ENCODE measurements at regions not wholly inside any gene's neighbourhood (a gene's known extent, or its start where the extent isn't known, plus 50 kb on each side); places are given as distances from the start of the nearest gene placed in this dataset.

DNA sequence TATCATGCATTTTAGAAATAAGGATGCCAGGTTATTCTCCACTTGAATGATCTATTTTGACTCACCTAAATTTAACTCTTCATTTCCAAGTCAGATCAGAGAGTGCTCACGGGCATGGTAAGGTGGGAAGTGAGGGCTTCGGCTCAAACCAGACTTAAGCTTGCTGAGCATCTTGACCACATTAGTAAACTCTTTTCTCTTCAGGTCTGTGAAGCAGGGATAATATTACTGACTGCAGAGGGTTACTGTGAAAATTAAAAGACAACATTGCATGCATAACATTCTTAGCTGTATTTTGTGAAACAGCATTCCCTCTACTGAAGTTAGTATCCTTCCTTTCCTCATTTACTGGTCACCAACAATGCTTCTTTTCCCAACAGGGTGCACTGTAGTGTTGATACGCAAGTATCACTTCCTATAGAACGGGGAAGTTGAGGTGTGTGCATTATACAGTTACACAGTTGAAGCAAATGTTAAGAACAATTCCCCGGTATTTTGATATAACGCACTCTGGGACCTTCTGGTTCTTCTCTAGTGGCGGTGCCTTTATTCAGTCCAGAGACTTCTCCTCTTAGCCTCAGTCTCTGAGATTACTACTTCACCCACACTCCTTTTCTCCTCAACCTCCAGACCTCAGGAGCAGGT lies 74.1 kb upstream of the MNS1 start:
- Histone ChIP-seq H3K36me3 (replicated peaks in 1 of 2; ENCODE audit: control insufficient read depth in 1 of 2, insufficient read depth in 2 of 2, low read length in 1 of 2) (no peaks in the 10 kb centered on the region), H3K4me1 (ENCODE audit: control insufficient read depth in 1 of 2, insufficient read depth in 2 of 2, low read depth in 1 of 2, low read length in 1 of 2) (no peaks in the 10 kb centered on the region), H3F3A (replicated peaks; ENCODE audit: insufficient read depth) (no peaks in the 10 kb centered on the region), H3K79me2 (ENCODE audit: insufficient read depth) (no peaks in the 10 kb centered on the region), H3K4me3 (ENCODE audit: low read depth in 2 of 2, low read length in 1 of 2) (no peak overlapping the region), H4K20me1 (ENCODE audit: insufficient read depth) (no peaks in the 10 kb centered on the region), H2AFZ (ENCODE audit: low read depth) (no peak overlapping the region), H3K9me3 (peaks cover under 1% of the 10 kb centered on the region; the same call in 1 of the 2 replicates), H3K27ac (ENCODE audit: low read depth in 2 of 2, low read length in 1 of 2) (no peak overlapping the region), H3K4me2 (no peak overlapping the region), H3K9me2 (no peaks in the 10 kb centered on the region), H3K27me3 (ENCODE audit: insufficient read depth) (no peaks in the 10 kb centered on the region), H3K9ac (no peak overlapping the region)
- POLR2A ChIA-PET: no interaction called here
- DNase-seq: no peak
- TF ChIP-seq POLR2AphosphoS5 (IDR thresholded peaks at IDR 0.05; ENCODE audit: low read depth, low read length) (no peak), EZH2phosphoT487 (IDR thresholded peaks at IDR 0.05; ENCODE audit: borderline replicate concordance, low read depth) (no peak), TCF12 (IDR thresholded peaks at IDR 0.05) (no peak)
- CTCF ChIA-PET: interaction anchor here (1.5 kb wide), 1 partner anchor 10 kb away, joined by 3 read pairs; no protein-coding TSS in a partner anchor
- 71% methylated on average over 7 of the region's 7 CpGs for WGBS (ENCODE audit: low lambda C conversion rate)

DNA sequence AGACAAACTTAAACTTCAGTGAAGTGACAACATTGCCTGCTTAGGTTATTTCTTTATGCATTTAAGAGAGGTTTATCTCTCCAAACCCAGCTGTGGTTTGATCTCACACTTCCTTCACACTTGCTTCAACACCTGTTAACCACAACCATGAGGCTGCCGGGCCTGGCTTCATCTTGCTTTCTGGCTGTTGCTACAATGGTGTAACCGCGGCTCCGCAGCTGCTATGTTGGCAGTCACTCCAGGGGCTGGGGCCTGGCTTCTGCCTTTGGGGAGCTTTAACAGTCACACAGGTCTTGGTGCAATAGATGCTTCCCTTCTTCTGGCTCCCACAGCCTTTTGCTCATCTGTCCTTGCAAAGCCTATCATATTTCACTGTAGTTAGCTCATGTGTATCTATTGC lies 72.9 kb upstream of the MNS1 start:
- no peak overlapping the region for H2AFZ ChIP-seq (ENCODE audit: low read depth)
- no peaks in the 10 kb centered on the region for H3F3A ChIP-seq (replicated peaks; ENCODE audit: insufficient read depth)
- CTCF ChIA-PET: interaction anchor here (1.5 kb wide), 1 partner anchor 11 kb away, joined by 3 read pairs; no protein-coding TSS in a partner anchor
- no peaks in the 10 kb centered on the region for H3K9me2 ChIP-seq
- no peak overlapping the region for H3K4me2 ChIP-seq
- H3K4me1 ChIP-seq (ENCODE audit: control insufficient read depth in 1 of 2, insufficient read depth in 2 of 2, low read depth in 1 of 2, low read length in 1 of 2): peaks cover 0 to 2% of the 10 kb centered on the region in 2 experiments; a peak in 1 of 4 replicates
- no peak overlapping the region for H3K9ac ChIP-seq
- H3K4me3 ChIP-seq (ENCODE audit: low read depth in 2 of 2, low read length in 1 of 2): no peak overlapping the region
- H3K9me3 ChIP-seq: no peaks in the 10 kb centered on the region
- no peak for DNase-seq
- no peaks in the 10 kb centered on the region for H3K36me3 ChIP-seq (replicated peaks in 1 of 2; ENCODE audit: control insufficient read depth in 1 of 2, insufficient read depth in 2 of 2, low read length in 1 of 2)
- H4K20me1 ChIP-seq (ENCODE audit: insufficient read depth): no peaks in the 10 kb centered on the region
- H3K27me3 ChIP-seq (ENCODE audit: insufficient read depth): no peaks in the 10 kb centered on the region
- no peak overlapping the region for H3K27ac ChIP-seq (ENCODE audit: low read depth in 2 of 2, low read length in 1 of 2)
- WGBS (ENCODE audit: low lambda C conversion rate): 87% methylated on average over 4 of the region's 4 CpGs
- no peaks in the 10 kb centered on the region for H3K79me2 ChIP-seq (ENCODE audit: insufficient read depth)
- POLR2A ChIA-PET: no interaction called here
- TF ChIP-seq FOSL2 (IDR thresholded peaks at IDR 0.05; ENCODE audit: borderline replicate concordance, low read depth) (no peak), MEF2A (IDR thresholded peaks at IDR 0.05; ENCODE audit: borderline replicate concordance, low read depth) (no peak), TEAD4 (IDR thresholded peaks at IDR 0.05; ENCODE audit: borderline replicate concordance, insufficient read depth) (no peak), JUND (IDR thresholded peaks at IDR 0.05) (no peak), TAF1 (IDR thresholded peaks at IDR 0.05; ENCODE audit: borderline replicate concordance, low read depth, low read length) (no peak), RAD21 (IDR thresholded peaks at IDR 0.05; ENCODE audit: low read length) (no peak), EP300 (IDR thresholded peaks at IDR 0.05; ENCODE audit: borderline replicate concordance in 1 of 2, low read depth in 1 of 2, low read length in 1 of 2) (no peak), RCOR1 (IDR thresholded peaks at IDR 0.05; ENCODE audit: low read length) (no peak), YY1 (IDR thresholded peaks at IDR 0.05; ENCODE audit: low read depth) (no peak), SIN3A (IDR thresholded peaks at IDR 0.05; ENCODE audit: borderline replicate concordance, low read depth, low read length) (no peak), RFX5 (IDR thresholded peaks at IDR 0.05; ENCODE audit: low read length) (no peak), RXRA (IDR thresholded peaks at IDR 0.05; ENCODE audit: borderline replicate concordance, low read depth) (no peak), NRF1 (IDR thresholded peaks at IDR 0.05; ENCODE audit: low read depth, low read length) (no peak), CHD2 (IDR thresholded peaks at IDR 0.05; ENCODE audit: low read length, partially characterized antibody) (no peak)
- TF ChIP-seq, protein P1, sequence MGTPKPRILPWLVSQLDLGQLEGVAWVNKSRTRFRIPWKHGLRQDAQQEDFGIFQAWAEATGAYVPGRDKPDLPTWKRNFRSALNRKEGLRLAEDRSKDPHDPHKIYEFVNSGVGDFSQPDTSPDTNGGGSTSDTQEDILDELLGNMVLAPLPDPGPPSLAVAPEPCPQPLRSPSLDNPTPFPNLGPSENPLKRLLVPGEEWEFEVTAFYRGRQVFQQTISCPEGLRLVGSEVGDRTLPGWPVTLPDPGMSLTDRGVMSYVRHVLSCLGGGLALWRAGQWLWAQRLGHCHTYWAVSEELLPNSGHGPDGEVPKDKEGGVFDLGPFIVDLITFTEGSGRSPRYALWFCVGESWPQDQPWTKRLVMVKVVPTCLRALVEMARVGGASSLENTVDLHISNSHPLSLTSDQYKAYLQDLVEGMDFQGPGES (IDR thresholded peaks at IDR 0.05; ENCODE audit: low read depth, low read length): no peak
- TF ChIP-seq, protein P2, sequence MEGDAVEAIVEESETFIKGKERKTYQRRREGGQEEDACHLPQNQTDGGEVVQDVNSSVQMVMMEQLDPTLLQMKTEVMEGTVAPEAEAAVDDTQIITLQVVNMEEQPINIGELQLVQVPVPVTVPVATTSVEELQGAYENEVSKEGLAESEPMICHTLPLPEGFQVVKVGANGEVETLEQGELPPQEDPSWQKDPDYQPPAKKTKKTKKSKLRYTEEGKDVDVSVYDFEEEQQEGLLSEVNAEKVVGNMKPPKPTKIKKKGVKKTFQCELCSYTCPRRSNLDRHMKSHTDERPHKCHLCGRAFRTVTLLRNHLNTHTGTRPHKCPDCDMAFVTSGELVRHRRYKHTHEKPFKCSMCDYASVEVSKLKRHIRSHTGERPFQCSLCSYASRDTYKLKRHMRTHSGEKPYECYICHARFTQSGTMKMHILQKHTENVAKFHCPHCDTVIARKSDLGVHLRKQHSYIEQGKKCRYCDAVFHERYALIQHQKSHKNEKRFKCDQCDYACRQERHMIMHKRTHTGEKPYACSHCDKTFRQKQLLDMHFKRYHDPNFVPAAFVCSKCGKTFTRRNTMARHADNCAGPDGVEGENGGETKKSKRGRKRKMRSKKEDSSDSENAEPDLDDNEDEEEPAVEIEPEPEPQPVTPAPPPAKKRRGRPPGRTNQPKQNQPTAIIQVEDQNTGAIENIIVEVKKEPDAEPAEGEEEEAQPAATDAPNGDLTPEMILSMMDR (IDR thresholded peaks at IDR 0.05): no peak
- TF ChIP-seq, protein P3, sequence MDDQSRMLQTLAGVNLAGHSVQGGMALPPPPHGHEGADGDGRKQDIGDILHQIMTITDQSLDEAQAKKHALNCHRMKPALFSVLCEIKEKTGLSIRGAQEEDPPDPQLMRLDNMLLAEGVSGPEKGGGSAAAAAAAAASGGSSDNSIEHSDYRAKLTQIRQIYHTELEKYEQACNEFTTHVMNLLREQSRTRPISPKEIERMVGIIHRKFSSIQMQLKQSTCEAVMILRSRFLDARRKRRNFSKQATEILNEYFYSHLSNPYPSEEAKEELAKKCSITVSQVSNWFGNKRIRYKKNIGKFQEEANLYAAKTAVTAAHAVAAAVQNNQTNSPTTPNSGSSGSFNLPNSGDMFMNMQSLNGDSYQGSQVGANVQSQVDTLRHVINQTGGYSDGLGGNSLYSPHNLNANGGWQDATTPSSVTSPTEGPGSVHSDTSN (IDR thresholded peaks at IDR 0.05): no peak
- TF ChIP-seq, protein P4, sequence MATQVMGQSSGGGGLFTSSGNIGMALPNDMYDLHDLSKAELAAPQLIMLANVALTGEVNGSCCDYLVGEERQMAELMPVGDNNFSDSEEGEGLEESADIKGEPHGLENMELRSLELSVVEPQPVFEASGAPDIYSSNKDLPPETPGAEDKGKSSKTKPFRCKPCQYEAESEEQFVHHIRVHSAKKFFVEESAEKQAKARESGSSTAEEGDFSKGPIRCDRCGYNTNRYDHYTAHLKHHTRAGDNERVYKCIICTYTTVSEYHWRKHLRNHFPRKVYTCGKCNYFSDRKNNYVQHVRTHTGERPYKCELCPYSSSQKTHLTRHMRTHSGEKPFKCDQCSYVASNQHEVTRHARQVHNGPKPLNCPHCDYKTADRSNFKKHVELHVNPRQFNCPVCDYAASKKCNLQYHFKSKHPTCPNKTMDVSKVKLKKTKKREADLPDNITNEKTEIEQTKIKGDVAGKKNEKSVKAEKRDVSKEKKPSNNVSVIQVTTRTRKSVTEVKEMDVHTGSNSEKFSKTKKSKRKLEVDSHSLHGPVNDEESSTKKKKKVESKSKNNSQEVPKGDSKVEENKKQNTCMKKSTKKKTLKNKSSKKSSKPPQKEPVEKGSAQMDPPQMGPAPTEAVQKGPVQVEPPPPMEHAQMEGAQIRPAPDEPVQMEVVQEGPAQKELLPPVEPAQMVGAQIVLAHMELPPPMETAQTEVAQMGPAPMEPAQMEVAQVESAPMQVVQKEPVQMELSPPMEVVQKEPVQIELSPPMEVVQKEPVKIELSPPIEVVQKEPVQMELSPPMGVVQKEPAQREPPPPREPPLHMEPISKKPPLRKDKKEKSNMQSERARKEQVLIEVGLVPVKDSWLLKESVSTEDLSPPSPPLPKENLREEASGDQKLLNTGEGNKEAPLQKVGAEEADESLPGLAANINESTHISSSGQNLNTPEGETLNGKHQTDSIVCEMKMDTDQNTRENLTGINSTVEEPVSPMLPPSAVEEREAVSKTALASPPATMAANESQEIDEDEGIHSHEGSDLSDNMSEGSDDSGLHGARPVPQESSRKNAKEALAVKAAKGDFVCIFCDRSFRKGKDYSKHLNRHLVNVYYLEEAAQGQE (IDR thresholded peaks at IDR 0.05; ENCODE audit: low read depth, low read length): no peak
